ENCODE measurements at regions not wholly inside any gene's neighbourhood (a gene's known extent, or its start where the extent isn't known, plus 50 kb on each side); places are given as distances from the start of the nearest gene placed in this dataset.

- no peak for ATAC-seq
Observed at GRCh38 chr6:77015350-77015749, 447.9 kb downstream of the HTR1B start.

More at GRCh38 chr6:77015350-77015749, 447.9 kb downstream of the HTR1B start:
- no peak overlapping the region for H3K4me2 ChIP-seq (ENCODE audit: low read length)
- H3K79me2 ChIP-seq (ENCODE audit: insufficient read depth, low read length): no peaks in the 10 kb centered on the region
- no peak overlapping the region for H3K27ac ChIP-seq (ENCODE audit: low read depth, low read length)
- H3K36me3 ChIP-seq (ENCODE audit: control insufficient read depth in 1 of 2, insufficient read depth in 2 of 2, low read length in 2 of 2): no peaks in the 10 kb centered on the region
- ChIA-PET POLR2A (no interaction called here), RAD21 (ENCODE audit: low non-redundant PET in 1 of 2, low total read pairs in 2 of 2, uncharacterized antibody in 2 of 2, unreplicated experiment in 2 of 2) (no interaction called here), CTCF (no interaction called here)
- H2AFZ ChIP-seq (ENCODE audit: low read depth, low read length, poor library complexity, severe bottlenecking): no peak overlapping the region
- no peaks in the 10 kb centered on the region for H3K9me3 ChIP-seq (ENCODE audit: control insufficient read depth in 1 of 2, insufficient read depth in 1 of 2, low read depth in 1 of 2, low read length in 2 of 2)
- no peak overlapping the region for H3K9ac ChIP-seq (ENCODE audit: low read length)
- H3K27me3 ChIP-seq (ENCODE audit: insufficient read depth, low read length): no peaks in the 10 kb centered on the region
- H3K9me2 ChIP-seq (ENCODE audit: insufficient read depth): no peaks in the 10 kb centered on the region
- no peak overlapping the region for H3K4me3 ChIP-seq (replicated peaks in 1 of 2; ENCODE audit: low read depth in 1 of 2, low read length in 2 of 2)
- peaks cover 0 to 3% of the 10 kb centered on the region in 2 experiments; a peak in 1 of 4 replicates for H3K4me1 ChIP-seq (ENCODE audit: control insufficient read depth in 1 of 2, insufficient read depth in 2 of 2, low read length in 2 of 2)
- no peak for TF ChIP-seq ZNF274 (IDR thresholded peaks at IDR 0.05; ENCODE audit: low read depth, low read length)
- TF ChIP-seq POLR2A (IDR thresholded peaks at IDR 0.05; ENCODE audit: borderline replicate concordance, extremely low read depth, insufficient read depth, insufficient read length): no peak
- no peak for TF ChIP-seq YY1 (IDR thresholded peaks at IDR 0.05; ENCODE audit: extremely low read depth, insufficient replicate concordance, low read depth, low read length)
- no peak for TF ChIP-seq ZBTB33 (IDR thresholded peaks at IDR 0.05; ENCODE audit: extremely low read depth, insufficient replicate concordance, low read length)
- TF ChIP-seq ATF3 (IDR thresholded peaks at IDR 0.05): no peak
- TF ChIP-seq REST (IDR thresholded peaks at IDR 0.05; ENCODE audit: low read depth): no peak
- TF ChIP-seq CTCF (IDR thresholded peaks at IDR 0.05 in 2 of 3, conservative IDR thresholded peaks at IDR 0.05 in 1 of 3; ENCODE audit: borderline replicate concordance in 1 of 3, insufficient read depth in 1 of 3, low read depth in 2 of 3, low read length in 2 of 3): no peak
- no peak for TF ChIP-seq JUND (IDR thresholded peaks at IDR 0.05)
- TF ChIP-seq POLR2AphosphoS5 (IDR thresholded peaks at IDR 0.05; ENCODE audit: low read depth, low read length): no peak
- no peak for TF ChIP-seq CBX3 (IDR thresholded peaks at IDR 0.05; ENCODE audit: low read depth)
- TF ChIP-seq EZH2phosphoT487 (IDR thresholded peaks at IDR 0.05; ENCODE audit: borderline replicate concordance): no peak
- no peak for TF ChIP-seq ELF1 (IDR thresholded peaks at IDR 0.05; ENCODE audit: borderline replicate concordance, low read depth)
- TF ChIP-seq EZH2 (IDR thresholded peaks at IDR 0.05): no peak
- TF ChIP-seq CEBPB (IDR thresholded peaks at IDR 0.05; ENCODE audit: low read depth): no peak
- no peak for TF ChIP-seq TCF7L2 (IDR thresholded peaks at IDR 0.05; ENCODE audit: borderline replicate concordance, extremely low read depth, insufficient read depth, insufficient read length)
- no peak for TF ChIP-seq RAD21 (IDR thresholded peaks at IDR 0.05; ENCODE audit: low read depth)
- no peak for TF ChIP-seq FOSL1 (IDR thresholded peaks at IDR 0.05; ENCODE audit: low read depth)
- TF ChIP-seq ZFX (IDR thresholded peaks at IDR 0.05): no peak
- no peak for TF ChIP-seq SP1 (IDR thresholded peaks at IDR 0.05; ENCODE audit: low read depth)
- DNase-seq (ENCODE audit: low read depth, low spot score): no peak
- intact Hi-C loops (cut with micrococcal nuclease): no loop called here
- no peaks in the 10 kb centered on the region for H4K20me1 ChIP-seq (ENCODE audit: insufficient read depth)
- no TSS peak for BruUV-seq (replicated peaks)
